HepG2 (cell line): ENCODE measurements at regions not wholly inside any gene's neighbourhood (a gene's known extent, or its start where the extent isn't known, plus 50 kb on each side); places are given as distances from the start of the nearest gene placed in this dataset.

Experiments used
- ATAC-seq: fragments of 200-7000 bp; cut with Tn5 transposase; 3 replicates; pipeline ENCODE4 v1.9.1; 2020; ENCODE audit warnings: mild to moderate bottlenecking, moderate library complexity
- BruUV-seq: library from RNA; stranded (reverse); fragments of 400-500 nt; replicated peaks from 2 replicates; lab custom pipeline; 2021; lab: Mats Ljungman, UMichigan
- CTCF ChIA-PET: fragments of 300-600 bp; formaldehyde crosslinking; extraction: SDS; loops from one replicate; lab custom pipeline; 2021; ENCODE audit warnings: low total read pairs, inconsistent platforms, low intra/inter-chr PET ratio; lab: Yijun Ruan, JAX
- POLR2A ChIA-PET: fragments of 350-600 bp; sonication (Branson Sonifier 250); formaldehyde crosslinking; loops from one replicate; lab custom pipeline; 2020; ENCODE audit warnings: antibody characterized with exemption, inconsistent platforms; lab: Yijun Ruan, JAX
- DNase-seq: peaks from one replicate; pipeline ENCODE4 v3.0.0-alpha.2; 2015; ENCODE audit warnings: low spot score
- FAIRE-seq: peaks from 3 replicates; lab custom pipeline; 2011; peaks lifted over from hg19 to GRCh38; lab: Jason Lieb, UNC
- H2AFZ ChIP-seq: one replicate; pipeline ENCODE4 v1.6.1; 2011; ENCODE audit warnings: low read length, inconsistent platforms
- H3K27ac ChIP-seq: fragments of 300-600 bp; 3 replicates; pipeline ENCODE4 v1.8.0; 2011; ENCODE audit warnings: mixed run types, mild to moderate bottlenecking, mixed read lengths, low read length, inconsistent platforms; ENCODE audit not compliant: insufficient read depth; ENCODE audit errors: extremely low read length
- H3K27me3 ChIP-seq, 2 experiments: fragments of 200-600 bp in 1 of 2; 2 replicates in 1 of 2; 3 replicates in 1 of 2; pipeline versions ENCODE4 v1.6.0 to v1.8.0; 2011; ENCODE audit warnings: low read length in 2 of 2, mild to moderate bottlenecking in 2 of 2, moderate library complexity in 2 of 2, inconsistent platforms in 1 of 2; ENCODE audit not compliant: insufficient read depth in 2 of 2, control insufficient read depth in 1 of 2
- H3K36me3 ChIP-seq, 2 experiments: fragments of 200-600 bp in 1 of 2; replicated peaks in 1 of 2; 2 replicates in 1 of 2; 3 replicates in 1 of 2; pipeline versions ENCODE4 v1.5.1 to v1.8.0; 2011; ENCODE audit warnings: low read length in 2 of 2, inconsistent platforms in 1 of 2; ENCODE audit not compliant: insufficient read depth in 2 of 2, control insufficient read depth in 1 of 2
- H3K4me1 ChIP-seq: 2 replicates; pipeline ENCODE4 v1.5.1; 2012; ENCODE audit warnings: low read length, inconsistent platforms; ENCODE audit not compliant: insufficient read depth
- H3K4me2 ChIP-seq: 2 replicates; pipeline ENCODE4 v1.6.0; 2011; ENCODE audit warnings: low read depth, low read length, inconsistent platforms
- H3K4me3 ChIP-seq, 3 experiments: fragments of 200-600 bp in 1 of 3; sonication (generic), shearing (Covaris generic) in 1 of 3; replicated peaks in 1 of 3; 2 replicates each; pipeline ENCODE4 v1.5.1; 2011 to 2016; ENCODE audit warnings: low read length in 3 of 3, inconsistent platforms in 2 of 3, low read depth in 2 of 3, mild to moderate bottlenecking in 2 of 3, control low read depth in 1 of 3, mixed read lengths in 1 of 3; ENCODE audit not compliant: insufficient read depth in 1 of 3
- H3K79me2 ChIP-seq: one replicate; pipeline ENCODE4 v1.6.1; 2011; ENCODE audit warnings: low read length, inconsistent platforms; ENCODE audit not compliant: insufficient read depth
- H3K9ac ChIP-seq: 2 replicates; pipeline ENCODE4 v1.6.0; 2011; ENCODE audit warnings: mild to moderate bottlenecking, low read depth, low read length, inconsistent platforms; ENCODE audit not compliant: insufficient read depth
- H3K9me3 ChIP-seq: 2 replicates; pipeline ENCODE4 v1.5.1; 2012; ENCODE audit warnings: mild to moderate bottlenecking, low read length
- H4K20me1 ChIP-seq: 2 replicates; pipeline ENCODE4 v1.6.0; 2011; ENCODE audit warnings: inconsistent platforms, mild to moderate bottlenecking, low read length, moderate library complexity; ENCODE audit not compliant: insufficient read depth
- DNMT1 ChIP-seq: sonication (generic); formaldehyde crosslinking; IDR thresholded peaks from 2 replicates; pipeline ENCODE4 v1.5.1; 2020; ENCODE audit warnings: mild to moderate bottlenecking, missing genetic modification reagents
- FOXP1 ChIP-seq, 2 experiments: fragments of 450-650 bp in 1 of 2; IDR thresholded peaks; 2 replicates each; pipeline ENCODE4 v1.6.1; 2017 to 2018; ENCODE audit warnings: antibody characterized with exemption in 1 of 2
- HBP1 ChIP-seq: IDR thresholded peaks from 2 replicates; pipeline ENCODE4 v1.6.1; 2016; ENCODE audit warnings: low read depth, control low read depth
- HIC2 ChIP-seq: sonication (generic); formaldehyde crosslinking; IDR thresholded peaks from 2 replicates; pipeline ENCODE4 v1.9.0; 2022; ENCODE audit warnings: low read depth, missing genetic modification reagents
- JDP2 ChIP-seq: sonication (generic); formaldehyde crosslinking; IDR thresholded peaks from 2 replicates; pipeline ENCODE4 v1.8.1; 2022; ENCODE audit warnings: missing genetic modification reagents, borderline replicate concordance
- NFE2L1 ChIP-seq: sonication (generic); formaldehyde crosslinking; IDR thresholded peaks from 2 replicates; pipeline ENCODE4 v1.4.0; 2020; ENCODE audit warnings: missing genetic modification reagents, mild to moderate bottlenecking, borderline replicate concordance
- NFKB2 ChIP-seq: sonication (generic); formaldehyde crosslinking; IDR thresholded peaks from 2 replicates; pipeline ENCODE4 v1.4.0; 2020; ENCODE audit warnings: missing genetic modification reagents, borderline replicate concordance
- NFRKB ChIP-seq: fragments of 450-650 bp; IDR thresholded peaks from 2 replicates; pipeline ENCODE4 v1.6.1; 2017
- PHF5A ChIP-seq: IDR thresholded peaks from one replicate; pipeline ENCODE4 v1.6.1; 2018; ENCODE audit warnings: low read depth, missing genetic modification reagents; ENCODE audit not compliant: unreplicated experiment
- ZNF432 ChIP-seq: sonication (generic); formaldehyde crosslinking; IDR thresholded peaks from 2 replicates; pipeline ENCODE4 v1.5.0; 2020; ENCODE audit warnings: missing genetic modification reagents, mild to moderate bottlenecking, borderline replicate concordance
- ZNF720 ChIP-seq: sonication (generic); formaldehyde crosslinking; IDR thresholded peaks from 2 replicates; pipeline ENCODE4 v1.4.0; 2020; ENCODE audit warnings: missing genetic modification reagents
- ZSCAN22 ChIP-seq: sonication (generic); formaldehyde crosslinking; IDR thresholded peaks from 2 replicates; pipeline ENCODE4 v1.4.0; 2020; ENCODE audit warnings: mild to moderate bottlenecking, missing genetic modification reagents
- ZXDC ChIP-seq: sonication (generic); formaldehyde crosslinking; IDR thresholded peaks from 2 replicates; pipeline ENCODE4 v1.5.0; 2020; ENCODE audit warnings: mild to moderate bottlenecking, missing genetic modification reagents
- WGBS: methylation state at CpG from one replicate; pipeline ENCODE4 v1.1.6; 2017; ENCODE audit warnings: low lambda C conversion rate; 5-methylcytosine and 5-hydroxymethylcytosine counted together
- in situ Hi-C: cut with HindIII; loops from 2 replicates; pipeline ENCODE4 v1.10.0; 2017; ENCODE audit warnings: low pct_unique_long_range_greater_than_20kb; ENCODE audit not compliant: extremely low pct_ligation_motif_present
- intact Hi-C: fragments of 100-400 bp; cut with micrococcal nuclease; formaldehyde crosslinking; loops from one replicate; pipeline ENCODE4 v1.10.0; 2022; ENCODE audit not compliant: unreplicated experiment

GRCh38 chr1:208979776-208980175 is 603.7 kb upstream of the CAMK1G start:
- in situ Hi-C loops = no loop called here
- no peak overlapping the region for H2AFZ ChIP-seq
- H3K27ac ChIP-seq = no peak overlapping the region
- FAIRE-seq = no peak
- ChIA-PET CTCF (no interaction called here), POLR2A (no interaction called here)
- H3K9ac ChIP-seq = no peak overlapping the region
- H3K27me3 ChIP-seq = no peaks in the 10 kb centered on the region
- ATAC-seq = no peak
- 0% methylated on average over 1 of the region's 1 CpG for WGBS
- H3K79me2 ChIP-seq = no peaks in the 10 kb centered on the region
- H3K4me2 ChIP-seq = no peak overlapping the region
- no peak overlapping the region for H3K4me3 ChIP-seq
- no peaks in the 10 kb centered on the region for H3K4me1 ChIP-seq
- H3K9me3 ChIP-seq = peaks cover 7% of the 10 kb centered on the region
- no peak for DNase-seq
- no peaks in the 10 kb centered on the region for H3K36me3 ChIP-seq
- no peaks in the 10 kb centered on the region for H4K20me1 ChIP-seq
- no TSS peak for BruUV-seq
- intact Hi-C loops = no loop called here
- TF ChIP-seq ZNF432 (CRISPR knock-in tag) (no peak), NFRKB (no peak), ZNF720 (CRISPR knock-in tag) (no peak), JDP2 (no peak), FOXP1 (IDR thresholded peaks at IDR 0.05) (no peak), FOXP1 (CRISPR knock-in tag; IDR thresholded peaks at IDR 0.05) (no peak), NFE2L1 (CRISPR knock-in tag) (no peak), ZXDC (CRISPR knock-in tag) (no peak), ZSCAN22 (CRISPR knock-in tag) (no peak), NFKB2 (CRISPR knock-in tag) (no peak), PHF5A (CRISPR knock-in tag) (no peak), HIC2 (CRISPR knock-in tag) (no peak), DNMT1 (no peak), HBP1 (CRISPR knock-in tag) (no peak)
